Smooth muscle cell (in vitro differentiated cells): ENCODE measurements at regions not wholly inside any gene's neighbourhood (a gene's known extent, or its start where the extent isn't known, plus 50 kb on each side); places are given as distances from the start of the nearest gene placed in this dataset.

Experiments used
- DNase-seq: peaks from one replicate; lab custom pipeline; 2025; ENCODE audit not compliant: unreplicated experiment; lab: John Stamatoyannopoulos, UW
- H2AFZ ChIP-seq: fragments of 200-600 bp; sonication (generic); 2 replicates; pipeline ENCODE4 v1.6.0; 2016; ENCODE audit warnings: antibody characterized with exemption, low read depth, mild to moderate bottlenecking
- H3F3A ChIP-seq: fragments of 200-600 bp; sonication (generic); 2 replicates; pipeline ENCODE4 v1.6.0; 2017; ENCODE audit warnings: antibody characterized with exemption, low read depth
- H3K27ac ChIP-seq: fragments of 200-600 bp; sonication (generic); 2 replicates; pipeline ENCODE4 v1.5.1; 2016; ENCODE audit warnings: low read depth, mild to moderate bottlenecking
- H3K27me3 ChIP-seq: fragments of 200-600 bp; sonication (generic); 2 replicates; pipeline ENCODE4 v1.6.1; 2016; ENCODE audit warnings: low read depth, mild to moderate bottlenecking
- H3K36me3 ChIP-seq: fragments of 200-600 bp; sonication (generic); 2 replicates; pipeline ENCODE4 v1.5.1; 2016; ENCODE audit warnings: low read depth
- H3K4me1 ChIP-seq: fragments of 200-600 bp; sonication (generic); 2 replicates; pipeline ENCODE4 v1.5.1; 2016; ENCODE audit warnings: low read depth
- H3K4me2 ChIP-seq: fragments of 200-600 bp; sonication (generic); 2 replicates; pipeline ENCODE4 v1.6.0; 2016; ENCODE audit warnings: mild to moderate bottlenecking
- H3K4me3 ChIP-seq: fragments of 200-600 bp; sonication (generic); 2 replicates; pipeline ENCODE4 v1.5.1; 2016; ENCODE audit warnings: mild to moderate bottlenecking
- H3K79me2 ChIP-seq: fragments of 200-600 bp; sonication (generic); 2 replicates; pipeline ENCODE4 v1.6.0; 2016; ENCODE audit warnings: low read depth, mild to moderate bottlenecking
- H3K9ac ChIP-seq: fragments of 200-600 bp; sonication (generic); 2 replicates; pipeline ENCODE4 v1.6.0; 2016; ENCODE audit warnings: low read depth
- H3K9me3 ChIP-seq: fragments of 200-600 bp; sonication (generic); replicated peaks from 2 replicates; pipeline ENCODE4 v1.5.1; 2016; ENCODE audit warnings: low read depth
- H4K20me1 ChIP-seq: fragments of 200-600 bp; sonication (generic); 2 replicates; pipeline ENCODE4 v1.6.0; 2016; ENCODE audit warnings: low read depth
- WGBS: methylation state at CpG from one replicate; pipeline ENCODE4 v1.1.7; 2016; ENCODE audit warnings: low lambda C conversion rate; 5-methylcytosine and 5-hydroxymethylcytosine counted together
- TF ChIP-seq, protein P1 (sequence below): fragments of 200-600 bp; sonication (generic); IDR thresholded peaks from 2 replicates; pipeline ENCODE4 v1.5.1; 2017; ENCODE audit warnings: borderline replicate concordance, mild to moderate bottlenecking, antibody characterized with exemption; ENCODE audit not compliant: insufficient read depth, poor library complexity, severe bottlenecking

DNA sequence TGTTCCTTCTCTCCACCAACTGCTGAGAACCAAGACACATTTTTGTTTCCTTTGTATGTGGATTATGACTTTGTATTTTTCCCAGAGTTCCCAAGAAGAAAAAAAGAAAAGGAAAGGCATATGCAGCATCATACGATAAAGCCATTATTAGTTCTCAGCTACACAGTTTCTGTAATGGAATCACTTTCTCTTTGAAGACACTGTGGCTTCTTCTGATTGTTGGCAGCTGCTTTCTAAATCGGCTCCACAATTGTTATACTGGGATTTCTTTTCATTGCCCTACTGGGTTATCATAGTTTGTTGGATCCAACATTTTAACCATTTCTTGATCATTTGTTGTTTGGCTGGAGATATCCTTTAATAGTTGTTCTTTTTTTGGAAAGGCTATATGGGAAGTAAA, 89.5 kb upstream of the HIVEP3 start:
- Histone ChIP-seq H3K27me3 (peaks cover 21% of the 10 kb centered on the region), H3K9ac (no peak overlapping the region), H3K4me3 (no peak overlapping the region), H3K4me2 (no peak overlapping the region), H2AFZ (no peak overlapping the region), H3K79me2 (no peaks in the 10 kb centered on the region), H3K36me3 (no peaks in the 10 kb centered on the region), H3K9me3 (no peaks in the 10 kb centered on the region), H4K20me1 (no peaks in the 10 kb centered on the region), H3K27ac (no peak overlapping the region), H3K4me1 (no peaks in the 10 kb centered on the region), H3F3A (no peaks in the 10 kb centered on the region)
- WGBS = 91% methylated on average over 2 of the region's 2 CpGs
- DNase-seq = no peak
- TF ChIP-seq, protein P1, sequence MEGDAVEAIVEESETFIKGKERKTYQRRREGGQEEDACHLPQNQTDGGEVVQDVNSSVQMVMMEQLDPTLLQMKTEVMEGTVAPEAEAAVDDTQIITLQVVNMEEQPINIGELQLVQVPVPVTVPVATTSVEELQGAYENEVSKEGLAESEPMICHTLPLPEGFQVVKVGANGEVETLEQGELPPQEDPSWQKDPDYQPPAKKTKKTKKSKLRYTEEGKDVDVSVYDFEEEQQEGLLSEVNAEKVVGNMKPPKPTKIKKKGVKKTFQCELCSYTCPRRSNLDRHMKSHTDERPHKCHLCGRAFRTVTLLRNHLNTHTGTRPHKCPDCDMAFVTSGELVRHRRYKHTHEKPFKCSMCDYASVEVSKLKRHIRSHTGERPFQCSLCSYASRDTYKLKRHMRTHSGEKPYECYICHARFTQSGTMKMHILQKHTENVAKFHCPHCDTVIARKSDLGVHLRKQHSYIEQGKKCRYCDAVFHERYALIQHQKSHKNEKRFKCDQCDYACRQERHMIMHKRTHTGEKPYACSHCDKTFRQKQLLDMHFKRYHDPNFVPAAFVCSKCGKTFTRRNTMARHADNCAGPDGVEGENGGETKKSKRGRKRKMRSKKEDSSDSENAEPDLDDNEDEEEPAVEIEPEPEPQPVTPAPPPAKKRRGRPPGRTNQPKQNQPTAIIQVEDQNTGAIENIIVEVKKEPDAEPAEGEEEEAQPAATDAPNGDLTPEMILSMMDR = no peak

DNA sequence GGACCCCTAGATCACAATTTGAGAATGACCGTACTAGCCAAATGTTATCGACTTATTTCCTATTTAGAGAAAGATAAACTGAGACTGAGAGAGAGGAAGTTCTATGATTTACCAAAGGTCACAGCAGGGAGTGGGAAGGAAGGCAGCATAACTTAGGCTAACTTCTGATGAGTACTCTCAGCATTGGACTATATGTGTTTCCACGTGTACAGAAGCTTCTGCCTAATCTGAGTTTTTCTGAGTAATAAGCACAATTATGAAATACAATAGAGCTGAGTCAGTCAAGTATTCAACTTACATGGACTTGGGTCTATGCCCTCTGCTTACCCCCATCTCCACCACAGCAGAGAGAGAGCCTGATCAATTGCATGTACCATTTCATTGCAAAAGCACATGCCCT, 88.1 kb upstream of the HIVEP3 start:
- Histone ChIP-seq H3K36me3 (no peaks in the 10 kb centered on the region), H4K20me1 (no peaks in the 10 kb centered on the region), H3K27me3 (peaks cover 21% of the 10 kb centered on the region), H3K4me3 (no peak overlapping the region), H3K4me2 (no peak overlapping the region), H3K4me1 (no peaks in the 10 kb centered on the region), H3K79me2 (no peaks in the 10 kb centered on the region), H2AFZ (no peak overlapping the region), H3K9ac (no peak overlapping the region), H3K9me3 (no peaks in the 10 kb centered on the region), H3K27ac (no peak overlapping the region), H3F3A (no peaks in the 10 kb centered on the region)
- TF ChIP-seq, protein P1 = no peak
- 64% methylated on average over 3 of the region's 3 CpGs for WGBS
- no peak for DNase-seq

DNA sequence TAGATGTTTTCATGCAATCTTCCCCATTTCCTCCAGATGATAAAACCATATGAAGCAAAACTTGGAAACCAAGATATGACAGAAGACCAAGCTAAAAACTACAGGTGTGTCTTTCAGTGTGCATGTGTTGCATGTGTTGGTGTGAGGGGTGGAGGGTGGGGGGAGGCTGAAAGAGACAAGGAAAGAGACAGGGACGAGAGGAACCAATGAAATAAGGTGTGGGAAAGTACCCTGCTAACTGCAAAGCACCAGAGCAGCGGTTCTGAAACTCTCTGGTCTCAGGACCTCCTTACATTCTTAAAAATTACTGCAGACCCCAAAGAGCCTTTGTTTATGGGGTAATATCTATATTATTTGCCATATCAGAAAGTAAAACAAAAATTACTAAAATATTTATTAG, 87.4 kb upstream of the HIVEP3 start:
- H3K4me1 ChIP-seq = no peaks in the 10 kb centered on the region
- H3K36me3 ChIP-seq = no peaks in the 10 kb centered on the region
- WGBS = 79% methylated on average over 2 of the region's 2 CpGs
- H3K79me2 ChIP-seq = no peaks in the 10 kb centered on the region
- H3K9ac ChIP-seq = no peak overlapping the region
- H3K4me2 ChIP-seq = no peak overlapping the region
- no peak overlapping the region for H2AFZ ChIP-seq
- H3K9me3 ChIP-seq = no peaks in the 10 kb centered on the region
- H3K4me3 ChIP-seq = no peak overlapping the region
- H3K27me3 ChIP-seq = peaks cover 21% of the 10 kb centered on the region
- no peak overlapping the region for H3K27ac ChIP-seq
- no peak for DNase-seq
- TF ChIP-seq, protein P1 = no peak
- H3F3A ChIP-seq = no peaks in the 10 kb centered on the region
- no peaks in the 10 kb centered on the region for H4K20me1 ChIP-seq

DNA sequence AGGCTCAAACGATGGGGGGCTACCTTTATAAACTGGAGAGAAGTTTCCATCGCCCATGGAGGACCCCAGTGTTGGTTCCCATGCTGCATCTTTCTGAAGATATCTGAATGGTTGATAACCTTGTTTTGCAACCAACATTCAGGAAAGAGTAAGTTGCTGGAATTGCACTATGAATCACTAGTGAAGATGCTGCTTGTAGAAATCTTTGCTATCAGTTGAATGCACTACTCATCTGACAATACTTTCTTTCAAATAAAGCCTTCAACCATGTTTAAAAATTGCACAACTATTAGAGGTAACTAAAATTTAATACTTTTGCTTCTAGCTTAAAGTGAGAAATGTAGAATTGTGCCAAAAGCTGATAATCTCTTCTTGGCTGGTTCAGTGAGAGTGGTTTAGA, 86.8 kb upstream of the HIVEP3 start:
- no peak for DNase-seq
- Histone ChIP-seq H2AFZ (no peak overlapping the region), H3K9me3 (no peaks in the 10 kb centered on the region), H3K79me2 (no peaks in the 10 kb centered on the region), H3F3A (no peaks in the 10 kb centered on the region), H3K27ac (no peak overlapping the region), H3K27me3 (peaks cover 21% of the 10 kb centered on the region), H3K9ac (no peak overlapping the region), H3K36me3 (no peaks in the 10 kb centered on the region), H3K4me1 (no peaks in the 10 kb centered on the region), H3K4me2 (no peak overlapping the region), H4K20me1 (no peaks in the 10 kb centered on the region), H3K4me3 (no peak overlapping the region)
- 84% methylated on average over 2 of the region's 2 CpGs for WGBS
- TF ChIP-seq, protein P1 = no peak
